Karpas-422 (cell line): ENCODE measurements at regions not wholly inside any gene's neighbourhood (a gene's known extent, or its start where the extent isn't known, plus 50 kb on each side); places are given as distances from the start of the nearest gene placed in this dataset.

Source experiments
- DNase-seq: peaks from one replicate; pipeline ENCODE4 v3.0.0-alpha.2; 2015
- H2AFZ ChIP-seq: fragments of 200-600 bp; sonication (generic); 2 replicates; pipeline ENCODE4 v1.6.1; 2014; ENCODE audit warnings: antibody characterized with exemption, low read length, mixed read lengths
- H3K27ac ChIP-seq: fragments of 200-600 bp; sonication (generic); 2 replicates; pipeline ENCODE4 v1.5.1; 2014; ENCODE audit warnings: mild to moderate bottlenecking, low read length, moderate library complexity
- H3K27me3 ChIP-seq: fragments of 200-600 bp; sonication (generic); 2 replicates; pipeline ENCODE4 v1.6.1; 2014; ENCODE audit warnings: low read length, mixed read lengths
- H3K36me3 ChIP-seq: fragments of 200-600 bp; sonication (generic); 2 replicates; pipeline ENCODE4 v1.6.1; 2014; ENCODE audit warnings: low read length, mixed read lengths; ENCODE audit not compliant: insufficient read depth
- H3K4me1 ChIP-seq: fragments of 200-600 bp; sonication (generic); 2 replicates; pipeline ENCODE4 v1.6.1; 2014; ENCODE audit warnings: mild to moderate bottlenecking, low read length, mixed read lengths
- H3K4me2 ChIP-seq: fragments of 200-600 bp; sonication (generic); 2 replicates; pipeline ENCODE4 v1.6.1; 2014; ENCODE audit warnings: low read length, low read depth, mild to moderate bottlenecking; ENCODE audit not compliant: poor library complexity, severe bottlenecking
- H3K4me3 ChIP-seq: fragments of 200-600 bp; sonication (generic); 2 replicates; pipeline ENCODE4 v1.5.1; 2014; ENCODE audit warnings: mild to moderate bottlenecking, antibody characterized with exemption, low read length, mixed read lengths
- H3K79me2 ChIP-seq: fragments of 200-600 bp; sonication (generic); 2 replicates; pipeline ENCODE4 v1.6.1; 2014; ENCODE audit warnings: mild to moderate bottlenecking, low read length, mixed read lengths
- H3K9ac ChIP-seq: fragments of 200-600 bp; sonication (generic); 2 replicates; pipeline ENCODE4 v1.6.0; 2014; ENCODE audit warnings: low read length
- H3K9me2 ChIP-seq: fragments of 200-600 bp; sonication (generic), shearing (Covaris generic); replicated peaks from 2 replicates; pipeline ENCODE4 v1.6.0; 2014; ENCODE audit warnings: mild to moderate bottlenecking, low read length, moderate library complexity; ENCODE audit not compliant: insufficient read depth
- H3K9me3 ChIP-seq: fragments of 300-700, 200-600 bp; sonication (generic); 2 replicates; pipeline ENCODE4 v1.6.1; 2014; ENCODE audit warnings: low read length, mixed read lengths
- H4K20me1 ChIP-seq: fragments of 200-600 bp; sonication (generic); 2 replicates; pipeline ENCODE4 v1.6.1; 2014; ENCODE audit warnings: mild to moderate bottlenecking, antibody characterized with exemption, low read length, low read depth; ENCODE audit not compliant: insufficient read depth

- no peaks in the 10 kb centered on the region for H3K9me2 ChIP-seq
- no peak overlapping the region for H3K4me2 ChIP-seq
- H3K9ac ChIP-seq, result no peak overlapping the region
- H3K9me3 ChIP-seq, result peaks cover 14% of the 10 kb centered on the region
- H3K4me3 ChIP-seq, result no peak overlapping the region; the same call in 1 of the 2 replicates
- H3K4me1 ChIP-seq, result no peaks in the 10 kb centered on the region
- H4K20me1 ChIP-seq, result no peaks in the 10 kb centered on the region
- H3K79me2 ChIP-seq, result no peaks in the 10 kb centered on the region
- no peaks in the 10 kb centered on the region for H3K27me3 ChIP-seq
- no peak for DNase-seq
- no peak overlapping the region for H2AFZ ChIP-seq
- no peaks in the 10 kb centered on the region for H3K36me3 ChIP-seq
- H3K27ac ChIP-seq, result no peak overlapping the region
Measured at GRCh38 chr12:60349232-60349978, 753.6 kb downstream of the SLC16A7 start.

GRCh38 chr12:60387356-60387755 is 791.5 kb downstream of the SLC16A7 start:
- Histone ChIP-seq H3K9me2 (no peaks in the 10 kb centered on the region), H3K79me2 (no peaks in the 10 kb centered on the region), H3K27me3 (no peaks in the 10 kb centered on the region), H3K9ac (no peak overlapping the region), H4K20me1 (no peaks in the 10 kb centered on the region), H3K9me3 (peaks cover 19% of the 10 kb centered on the region), H3K36me3 (no peaks in the 10 kb centered on the region), H2AFZ (no peak overlapping the region), H3K4me3 (no peak overlapping the region), H3K4me1 (no peaks in the 10 kb centered on the region), H3K4me2 (no peak overlapping the region), H3K27ac (no peak overlapping the region)
- no peak for DNase-seq

- Histone ChIP-seq H3K4me3 (no peak overlapping the region), H3K36me3 (no peaks in the 10 kb centered on the region), H3K4me1 (no peaks in the 10 kb centered on the region), H3K27me3 (no peaks in the 10 kb centered on the region), H3K79me2 (no peaks in the 10 kb centered on the region), H3K27ac (no peak overlapping the region), H3K9me3 (peaks cover 9% of the 10 kb centered on the region), H3K9me2 (no peaks in the 10 kb centered on the region), H3K4me2 (no peak overlapping the region), H3K9ac (no peak overlapping the region), H4K20me1 (no peaks in the 10 kb centered on the region), H2AFZ (no peak overlapping the region)
- DNase-seq, result no peak
Measured at GRCh38 chr12:60391051-60391450, 795.2 kb downstream of the SLC16A7 start.

GRCh38 chr12:60391791-60392190 is 796.0 kb downstream of the SLC16A7 start:
- no peak overlapping the region for H3K9ac ChIP-seq
- no peaks in the 10 kb centered on the region for H3K27me3 ChIP-seq
- H3K4me1 ChIP-seq, result no peaks in the 10 kb centered on the region
- H3K36me3 ChIP-seq, result no peaks in the 10 kb centered on the region
- peaks cover 6% of the 10 kb centered on the region; the same call in 1 of the 2 replicates for H3K9me3 ChIP-seq
- no peaks in the 10 kb centered on the region for H3K9me2 ChIP-seq
- H3K79me2 ChIP-seq, result no peaks in the 10 kb centered on the region
- no peak overlapping the region for H2AFZ ChIP-seq
- H3K4me3 ChIP-seq, result no peak overlapping the region
- H3K4me2 ChIP-seq, result no peak overlapping the region
- no peaks in the 10 kb centered on the region for H4K20me1 ChIP-seq
- H3K27ac ChIP-seq, result no peak overlapping the region
- no peak for DNase-seq

GRCh38 chr12:60393093-60393492 is 797.3 kb downstream of the SLC16A7 start:
- H3K9ac ChIP-seq, result no peak overlapping the region
- DNase-seq, result no peak
- no peaks in the 10 kb centered on the region for H3K36me3 ChIP-seq
- no peak overlapping the region for H3K27ac ChIP-seq
- no peaks in the 10 kb centered on the region for H3K79me2 ChIP-seq
- no peaks in the 10 kb centered on the region for H3K9me2 ChIP-seq
- H3K4me1 ChIP-seq, result no peaks in the 10 kb centered on the region
- no peaks in the 10 kb centered on the region for H3K27me3 ChIP-seq
- no peak overlapping the region for H3K4me2 ChIP-seq
- H3K4me3 ChIP-seq, result no peak overlapping the region
- H3K9me3 ChIP-seq, result peaks cover 4% of the 10 kb centered on the region; the same call in 1 of the 2 replicates
- no peak overlapping the region for H2AFZ ChIP-seq
- no peaks in the 10 kb centered on the region for H4K20me1 ChIP-seq

GRCh38 chr12:60394665-60395064 is 798.8 kb downstream of the SLC16A7 start:
- no peak overlapping the region for H3K4me2 ChIP-seq
- H4K20me1 ChIP-seq, result no peaks in the 10 kb centered on the region
- no peak overlapping the region for H2AFZ ChIP-seq
- DNase-seq, result no peak
- H3K9ac ChIP-seq, result no peak overlapping the region
- H3K9me2 ChIP-seq, result no peaks in the 10 kb centered on the region
- no peak overlapping the region for H3K27ac ChIP-seq
- H3K36me3 ChIP-seq, result no peaks in the 10 kb centered on the region
- no peak overlapping the region for H3K4me3 ChIP-seq
- no peaks in the 10 kb centered on the region for H3K27me3 ChIP-seq
- peaks cover 4% of the 10 kb centered on the region; the same call in 1 of the 2 replicates for H3K9me3 ChIP-seq
- H3K4me1 ChIP-seq, result no peaks in the 10 kb centered on the region
- H3K79me2 ChIP-seq, result no peaks in the 10 kb centered on the region

GRCh38 chr12:60398547-60398946 is 802.7 kb downstream of the SLC16A7 start:
- Histone ChIP-seq H3K79me2 (no peaks in the 10 kb centered on the region), H3K4me3 (no peak overlapping the region), H4K20me1 (no peaks in the 10 kb centered on the region), H3K27me3 (no peaks in the 10 kb centered on the region), H3K36me3 (no peaks in the 10 kb centered on the region), H3K27ac (no peak overlapping the region), H3K9me2 (no peaks in the 10 kb centered on the region), H2AFZ (no peak overlapping the region), H3K9ac (no peak overlapping the region), H3K4me2 (no peak overlapping the region), H3K9me3 (peaks cover 17% of the 10 kb centered on the region), H3K4me1 (no peaks in the 10 kb centered on the region)
- DNase-seq, result no peak

- no peak overlapping the region for H2AFZ ChIP-seq
- no peak overlapping the region for H3K27ac ChIP-seq
- no peaks in the 10 kb centered on the region for H3K9me2 ChIP-seq
- H3K4me1 ChIP-seq, result no peaks in the 10 kb centered on the region
- H3K4me2 ChIP-seq, result no peak overlapping the region
- H3K36me3 ChIP-seq, result no peaks in the 10 kb centered on the region
- no peak overlapping the region for H3K9ac ChIP-seq
- no peak for DNase-seq
- no peaks in the 10 kb centered on the region for H3K27me3 ChIP-seq
- peaks cover 17% of the 10 kb centered on the region for H3K9me3 ChIP-seq
- no peak overlapping the region for H3K4me3 ChIP-seq
- H3K79me2 ChIP-seq, result no peaks in the 10 kb centered on the region
- no peaks in the 10 kb centered on the region for H4K20me1 ChIP-seq
Measured at GRCh38 chr12:60399064-60399463, 803.2 kb downstream of the SLC16A7 start.
